ENCODE measurements at regions not wholly inside any gene's neighbourhood (a gene's known extent, or its start where the extent isn't known, plus 50 kb on each side); places are given as distances from the start of the nearest gene placed in this dataset.
A peak's percentile ranks its signal among the peaks of the same experiment; 100 is the strongest.

- no peaks in the 10 kb centered on the region for H3K27me3 ChIP-seq
- H3K79me2 ChIP-seq (ENCODE audit: low read depth): peaks cover 65% of the 10 kb centered on the region
- H3F3A ChIP-seq (ENCODE audit: low read depth): peaks cover 19% of the 10 kb centered on the region
- H3K36me3 ChIP-seq: no peaks in the 10 kb centered on the region
- Mint-ChIP-seq H3K27ac (peak overlapping the region; percentile 69), H3K27me3 (ENCODE audit: insufficient read depth, low read depth) (no peaks in the 10 kb centered on the region), H3K9me3 (peaks cover under 1% of the 10 kb centered on the region), H3K4me1 (peaks cover 75% of the 10 kb centered on the region), H3K4me3 (no peak overlapping the region), H3K36me3 (peaks cover 3% of the 10 kb centered on the region)
- DNase-seq (ENCODE audit: low spot score): no peak
- H3K9me3 ChIP-seq (ENCODE audit: low read depth): no peaks in the 10 kb centered on the region
- TF ChIP-seq EZH2 (IDR thresholded peaks at IDR 0.05) (no peak), EZH2phosphoT487 (IDR thresholded peaks at IDR 0.05) (no peak), CTCF (IDR thresholded peaks at IDR 0.05) (no peak)
- H3K27ac ChIP-seq: no peak overlapping the region
- no peak overlapping the region for H3K4me3 ChIP-seq
- H3K4me1 ChIP-seq: peaks cover 62% of the 10 kb centered on the region
- peaks cover 10% of the 10 kb centered on the region for H4K20me1 ChIP-seq (ENCODE audit: low read depth)
- no peak overlapping the region for H3K9ac ChIP-seq
- no peak overlapping the region for H3K4me2 ChIP-seq
- no peak overlapping the region for H2AFZ ChIP-seq (replicated peaks)
These were observed 134.0 kb upstream of the IL12A start for GRCh38 chr3:159854500-159855124.

GRCh38 chr3:159855599-159856346, 132.9 kb upstream of the IL12A start:
- H3K4me1 Mint-ChIP-seq: peaks cover 87% of the 10 kb centered on the region
- DNase-seq (ENCODE audit: low spot score): peak; percentile 33
- H3K4me3 Mint-ChIP-seq: peak overlapping the region; percentile 37
- H3K9ac ChIP-seq: no peak overlapping the region
- H3K36me3 Mint-ChIP-seq: no peaks in the 10 kb centered on the region
- peak overlapping the region; percentile 76 for H3K27ac ChIP-seq
- H3K27me3 Mint-ChIP-seq (ENCODE audit: insufficient read depth, low read depth): peaks cover 2% of the 10 kb centered on the region
- H3K4me3 ChIP-seq: no peak overlapping the region
- H3K9me3 ChIP-seq (ENCODE audit: low read depth): no peaks in the 10 kb centered on the region
- H3K9me3 Mint-ChIP-seq: no peaks in the 10 kb centered on the region
- H3K4me2 ChIP-seq: peak overlapping the region; percentile 37
- H2AFZ ChIP-seq (replicated peaks): no peak overlapping the region
- peaks cover 25% of the 10 kb centered on the region for H3F3A ChIP-seq (ENCODE audit: low read depth)
- H4K20me1 ChIP-seq (ENCODE audit: low read depth): peaks cover 20% of the 10 kb centered on the region
- H3K4me1 ChIP-seq: peaks cover 73% of the 10 kb centered on the region
- no peak for TF ChIP-seq EZH2 (IDR thresholded peaks at IDR 0.05)
- TF ChIP-seq EZH2phosphoT487 (IDR thresholded peaks at IDR 0.05): no peak
- no peak for TF ChIP-seq CTCF (IDR thresholded peaks at IDR 0.05)
- peaks cover 61% of the 10 kb centered on the region for H3K79me2 ChIP-seq (ENCODE audit: low read depth)
- no peaks in the 10 kb centered on the region for H3K27me3 ChIP-seq
- H3K36me3 ChIP-seq: no peaks in the 10 kb centered on the region
- H3K27ac Mint-ChIP-seq: peak overlapping the region; percentile 76

- peak overlapping the region; percentile 37 for H3K4me2 ChIP-seq
- Mint-ChIP-seq H3K27me3 (ENCODE audit: insufficient read depth, low read depth) (peaks cover 2% of the 10 kb centered on the region), H3K4me1 (peaks cover 87% of the 10 kb centered on the region), H3K36me3 (peaks cover 3% of the 10 kb centered on the region), H3K9me3 (no peaks in the 10 kb centered on the region), H3K4me3 (peak overlapping the region; percentile 58), H3K27ac (peak overlapping the region; percentile 70)
- no peak overlapping the region for H3K9ac ChIP-seq
- H3K4me1 ChIP-seq: peaks cover 80% of the 10 kb centered on the region
- H3K4me3 ChIP-seq: no peak overlapping the region
- peak overlapping the region; percentile 76 for H3K27ac ChIP-seq
- H3K79me2 ChIP-seq (ENCODE audit: low read depth): peaks cover 59% of the 10 kb centered on the region
- peak; percentile 59 for DNase-seq (ENCODE audit: low spot score)
- H3K9me3 ChIP-seq (ENCODE audit: low read depth): no peaks in the 10 kb centered on the region
- H3K27me3 ChIP-seq: no peaks in the 10 kb centered on the region
- H3F3A ChIP-seq (ENCODE audit: low read depth): peaks cover 29% of the 10 kb centered on the region
- no peak overlapping the region for H2AFZ ChIP-seq (replicated peaks)
- TF ChIP-seq CTCF (IDR thresholded peaks at IDR 0.05) (no peak), EZH2 (IDR thresholded peaks at IDR 0.05) (no peak)
- no peaks in the 10 kb centered on the region for H3K36me3 ChIP-seq
- peaks cover 25% of the 10 kb centered on the region for H4K20me1 ChIP-seq (ENCODE audit: low read depth)
These were observed 132.0 kb upstream of the IL12A start for GRCh38 chr3:159856590-159857104.
